H1 (cell line): ENCODE measurements at regions not wholly inside any gene's neighbourhood (a gene's known extent, or its start where the extent isn't known, plus 50 kb on each side); places are given as distances from the start of the nearest gene placed in this dataset.

ENCODE experiments used
- EP300 ChIP-seq, 2 experiments: IDR thresholded peaks; 1 replicate in 1 of 2; 2 replicates in 1 of 2; pipeline ENCODE4 v1.6.1; 2011 to 2012; ENCODE audit warnings: low read depth in 2 of 2, low read length in 2 of 2, mild to moderate bottlenecking in 2 of 2, borderline replicate concordance in 1 of 2, inconsistent platforms in 1 of 2, moderate library complexity in 1 of 2
- FOSL1 ChIP-seq: IDR thresholded peaks from 2 replicates; pipeline ENCODE4 v1.6.1; 2011; ENCODE audit warnings: mild to moderate bottlenecking, low read depth, low read length, moderate library complexity; ENCODE audit not compliant: insufficient read depth
- TEAD4 ChIP-seq: IDR thresholded peaks from 2 replicates; pipeline ENCODE4 v1.6.1; 2012; ENCODE audit warnings: low read depth, low read length, inconsistent platforms, mixed read lengths
- USF2 ChIP-seq: IDR thresholded peaks from 2 replicates; pipeline ENCODE4 v1.6.1; 2011; ENCODE audit warnings: low read length, improper control_type of control experiment

- no peak for TF ChIP-seq EP300 (IDR thresholded peaks at IDR 0.05; ENCODE audit: borderline replicate concordance in 1 of 2, low read depth in 2 of 2, low read length in 2 of 2)
- TF ChIP-seq USF2, result no peak
- TF ChIP-seq FOSL1, result no peak
- no peak for TF ChIP-seq TEAD4
These were observed 55.0 kb upstream of the EXOC2 start (continued) for GRCh38 chr6:747921-748320.
